ENCODE measurements at regions not wholly inside any gene's neighbourhood (a gene's known extent, or its start where the extent isn't known, plus 50 kb on each side); places are given as distances from the start of the nearest gene placed in this dataset.

DNA sequence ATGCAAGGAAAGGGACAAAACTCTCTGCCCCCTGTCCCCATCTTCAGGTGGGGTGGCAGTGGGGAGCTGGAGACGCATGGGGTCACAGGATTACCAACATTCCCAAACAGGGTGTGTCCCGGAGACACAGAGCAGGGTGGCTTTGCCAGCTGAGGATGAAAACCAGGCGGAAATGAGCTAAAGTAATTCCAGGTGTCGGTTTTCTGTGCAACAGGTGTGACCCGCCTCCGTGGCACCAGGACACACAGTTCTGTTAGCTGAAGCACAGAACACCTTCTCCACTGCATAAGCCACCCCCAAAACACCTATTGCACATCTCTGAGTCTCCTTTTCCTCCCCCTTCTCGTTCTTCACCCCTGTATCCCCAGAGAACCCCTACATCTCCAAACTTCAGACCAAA, 122.7 kb upstream of the GLI2 start:
- TF ChIP-seq POLR2A (IDR thresholded peaks at IDR 0.05): no peak
- TF ChIP-seq, protein P1, sequence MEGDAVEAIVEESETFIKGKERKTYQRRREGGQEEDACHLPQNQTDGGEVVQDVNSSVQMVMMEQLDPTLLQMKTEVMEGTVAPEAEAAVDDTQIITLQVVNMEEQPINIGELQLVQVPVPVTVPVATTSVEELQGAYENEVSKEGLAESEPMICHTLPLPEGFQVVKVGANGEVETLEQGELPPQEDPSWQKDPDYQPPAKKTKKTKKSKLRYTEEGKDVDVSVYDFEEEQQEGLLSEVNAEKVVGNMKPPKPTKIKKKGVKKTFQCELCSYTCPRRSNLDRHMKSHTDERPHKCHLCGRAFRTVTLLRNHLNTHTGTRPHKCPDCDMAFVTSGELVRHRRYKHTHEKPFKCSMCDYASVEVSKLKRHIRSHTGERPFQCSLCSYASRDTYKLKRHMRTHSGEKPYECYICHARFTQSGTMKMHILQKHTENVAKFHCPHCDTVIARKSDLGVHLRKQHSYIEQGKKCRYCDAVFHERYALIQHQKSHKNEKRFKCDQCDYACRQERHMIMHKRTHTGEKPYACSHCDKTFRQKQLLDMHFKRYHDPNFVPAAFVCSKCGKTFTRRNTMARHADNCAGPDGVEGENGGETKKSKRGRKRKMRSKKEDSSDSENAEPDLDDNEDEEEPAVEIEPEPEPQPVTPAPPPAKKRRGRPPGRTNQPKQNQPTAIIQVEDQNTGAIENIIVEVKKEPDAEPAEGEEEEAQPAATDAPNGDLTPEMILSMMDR (IDR thresholded peaks at IDR 0.05): no peak

Data from heart left ventricle (tissue), 13 donors.